Trophoblast cell (in vitro differentiated cells and primary cell): ENCODE measurements at regions not wholly inside any gene's neighbourhood (a gene's known extent, or its start where the extent isn't known, plus 50 kb on each side); places are given as distances from the start of the nearest gene placed in this dataset.

Experiments
- DNase-seq, 2 donors: peaks; one replicate each; pipeline ENCODE4 v3.0.0-alpha.2; 2016
- H2AFZ ChIP-seq: 2 replicates; pipeline ENCODE4 v1.6.1; 2013; ENCODE audit warnings: low read length, moderate library complexity, mild to moderate bottlenecking; ENCODE audit not compliant: insufficient read depth, poor library complexity
- H2AK5ac ChIP-seq: 2 replicates; pipeline ENCODE4 v1.6.1; 2013; ENCODE audit warnings: mild to moderate bottlenecking, low read length
- H2BK120ac ChIP-seq: 2 replicates; pipeline ENCODE4 v1.6.1; 2013; ENCODE audit warnings: low read length, mild to moderate bottlenecking, moderate library complexity; ENCODE audit not compliant: insufficient read depth, poor library complexity
- H2BK12ac ChIP-seq: 2 replicates; pipeline ENCODE4 v1.6.1; 2013; ENCODE audit warnings: mild to moderate bottlenecking, low read length, moderate library complexity
- H2BK5ac ChIP-seq: 2 replicates; pipeline ENCODE4 v1.6.1; 2013; ENCODE audit warnings: low read length, low read depth, moderate library complexity, mild to moderate bottlenecking; ENCODE audit not compliant: poor library complexity
- H3K14ac ChIP-seq: 2 replicates; pipeline ENCODE4 v1.6.1; 2013; ENCODE audit warnings: mild to moderate bottlenecking, low read length
- H3K18ac ChIP-seq: 2 replicates; pipeline ENCODE4 v1.6.1; 2013; ENCODE audit warnings: mild to moderate bottlenecking, low read length
- H3K23ac ChIP-seq: 2 replicates; pipeline ENCODE4 v1.6.1; 2013; ENCODE audit warnings: low read length
- H3K27ac ChIP-seq: 2 replicates; pipeline ENCODE4 v1.5.1; 2013; ENCODE audit warnings: low read depth, mild to moderate bottlenecking, inconsistent platforms, low read length, moderate library complexity
- H3K27me3 ChIP-seq: 2 replicates; pipeline ENCODE4 v1.6.1; 2013; ENCODE audit warnings: inconsistent platforms, mild to moderate bottlenecking, low read length, moderate library complexity; ENCODE audit not compliant: insufficient read depth
- H3K36me3 ChIP-seq, 2 experiments: 1 replicate in 1 of 2; 2 replicates in 1 of 2; pipeline ENCODE4 v1.6.1; 2013; ENCODE audit warnings: low read length in 2 of 2, mild to moderate bottlenecking in 2 of 2, moderate library complexity in 1 of 2; ENCODE audit not compliant: insufficient read depth in 2 of 2, control insufficient read depth in 1 of 2
- H3K4ac ChIP-seq: 2 replicates; pipeline ENCODE4 v1.6.1; 2013; ENCODE audit warnings: low read depth, mild to moderate bottlenecking, low read length, moderate library complexity
- H3K4me1 ChIP-seq, 2 experiments: 1 replicate in 1 of 2; 2 replicates in 1 of 2; pipeline ENCODE4 v1.6.1; 2013; ENCODE audit warnings: low read length in 2 of 2, mild to moderate bottlenecking in 2 of 2, moderate library complexity in 1 of 2; ENCODE audit not compliant: insufficient read depth in 2 of 2, control insufficient read depth in 1 of 2
- H3K4me2 ChIP-seq: 2 replicates; pipeline ENCODE4 v1.6.1; 2013; ENCODE audit warnings: inconsistent platforms, mild to moderate bottlenecking, low read length, moderate library complexity
- H3K4me3 ChIP-seq: 2 replicates; pipeline ENCODE4 v1.5.1; 2013; ENCODE audit warnings: mild to moderate bottlenecking, low read depth, low read length, inconsistent platforms
- H3K79me1 ChIP-seq: one replicate; pipeline ENCODE4 v1.6.1; 2013; ENCODE audit warnings: low read length
- H3K79me2 ChIP-seq: 2 replicates; pipeline ENCODE4 v1.6.1; 2013; ENCODE audit warnings: low read length, mild to moderate bottlenecking; ENCODE audit not compliant: control insufficient read depth, insufficient read depth, poor library complexity
- H3K9ac ChIP-seq: 2 replicates; pipeline ENCODE4 v1.6.1; 2013; ENCODE audit warnings: mild to moderate bottlenecking, low read length
- H3K9me3 ChIP-seq: 2 replicates; pipeline ENCODE4 v1.6.1; 2013; ENCODE audit warnings: low read depth, mild to moderate bottlenecking, control low read depth, inconsistent platforms, low read length; ENCODE audit not compliant: insufficient read depth
- H4K12ac ChIP-seq: 2 replicates; pipeline ENCODE4 v1.6.1; 2013; ENCODE audit warnings: low read depth, mild to moderate bottlenecking, low read length, moderate library complexity
- H4K8ac ChIP-seq: 2 replicates; pipeline ENCODE4 v1.6.1; 2013; ENCODE audit warnings: low read depth, mild to moderate bottlenecking, low read length, moderate library complexity
- H4K91ac ChIP-seq: one replicate; pipeline ENCODE4 v1.6.1; 2013; ENCODE audit warnings: low read depth, mild to moderate bottlenecking, low read length, moderate library complexity
- WGBS: extraction: QIAGEN DNeasy Blood & Tissue Kit; methylation state at CpG from one replicate; pipeline ENCODE4 v1.1.7; 2013; ENCODE audit warnings: missing lambda C conversion rate; ENCODE audit not compliant: insufficient read length, insufficient coverage; ENCODE audit errors: extremely low coverage; 5-methylcytosine and 5-hydroxymethylcytosine counted together

DNA sequence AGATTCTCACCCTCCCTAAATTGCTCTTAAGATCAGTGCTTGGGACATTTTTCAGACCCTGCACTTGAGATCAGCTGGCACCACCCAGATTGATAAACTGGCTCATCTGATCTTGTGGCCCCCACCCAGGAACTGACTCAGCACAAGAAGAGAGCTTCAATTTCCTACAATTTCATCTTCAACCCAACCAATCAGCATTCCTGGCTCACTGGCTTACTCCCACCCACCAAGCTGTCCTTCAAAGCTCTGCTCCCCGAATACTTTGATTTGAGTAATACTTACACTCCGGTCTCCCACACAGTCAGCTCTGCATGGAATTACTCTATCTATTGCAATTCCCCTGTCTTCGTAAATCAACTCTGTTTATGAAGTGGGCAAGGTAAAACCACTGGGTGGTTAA lies 461.9 kb upstream of the RGS18 start:
- H3K14ac ChIP-seq = no peak overlapping the region
- H3K9ac ChIP-seq = no peak overlapping the region
- H3K36me3 ChIP-seq = no peaks in the 10 kb centered on the region
- H3K18ac ChIP-seq = no peak overlapping the region
- no peak overlapping the region for H3K4me2 ChIP-seq
- H3K27me3 ChIP-seq = no peaks in the 10 kb centered on the region
- WGBS = no CpG with 5 or more reads among the region's 3 CpGs
- H2AK5ac ChIP-seq = no peak overlapping the region
- no peak overlapping the region for H3K4ac ChIP-seq
- H3K4me1 ChIP-seq = no peaks in the 10 kb centered on the region
- DNase-seq = no peak
- no peak overlapping the region for H2AFZ ChIP-seq
- H3K4me3 ChIP-seq = no peak overlapping the region
- H3K9me3 ChIP-seq = peaks cover 2% of the 10 kb centered on the region
- H3K23ac ChIP-seq = no peak overlapping the region
- no peaks in the 10 kb centered on the region for H3K79me1 ChIP-seq
- no peak overlapping the region for H4K8ac ChIP-seq
- no peak overlapping the region for H4K12ac ChIP-seq
- no peak overlapping the region for H4K91ac ChIP-seq
- no peak overlapping the region for H3K27ac ChIP-seq
- no peaks in the 10 kb centered on the region for H3K79me2 ChIP-seq
- H2BK120ac ChIP-seq = no peak overlapping the region
- H2BK5ac ChIP-seq = no peak overlapping the region
- no peak overlapping the region for H2BK12ac ChIP-seq

GRCh38 chr1:191697556-191697955 lies 460.7 kb upstream of the RGS18 start:
- Histone ChIP-seq H4K8ac (no peak overlapping the region), H3K9me3 (peaks cover 2% of the 10 kb centered on the region), H3K9ac (no peak overlapping the region), H3K4me1 (no peaks in the 10 kb centered on the region), H3K14ac (no peak overlapping the region), H3K79me1 (no peaks in the 10 kb centered on the region), H4K12ac (no peak overlapping the region), H2AK5ac (no peak overlapping the region), H3K4ac (no peak overlapping the region), H2BK120ac (no peak overlapping the region), H3K4me2 (no peak overlapping the region), H2BK12ac (no peak overlapping the region), H3K36me3 (no peaks in the 10 kb centered on the region), H3K18ac (no peak overlapping the region), H2BK5ac (no peak overlapping the region), H3K27me3 (no peaks in the 10 kb centered on the region), H3K23ac (no peak overlapping the region), H2AFZ (no peak overlapping the region), H3K79me2 (no peaks in the 10 kb centered on the region), H3K27ac (no peak overlapping the region), H4K91ac (no peak overlapping the region), H3K4me3 (no peak overlapping the region)
- no peak for DNase-seq

GRCh38 chr1:191698246-191698645 lies 460.0 kb upstream of the RGS18 start:
- H2AFZ ChIP-seq = no peak overlapping the region
- H3K36me3 ChIP-seq = no peaks in the 10 kb centered on the region
- no peak overlapping the region for H3K4ac ChIP-seq
- H3K79me2 ChIP-seq = no peaks in the 10 kb centered on the region
- no peak overlapping the region for H2AK5ac ChIP-seq
- no peak overlapping the region for H4K8ac ChIP-seq
- H2BK120ac ChIP-seq = no peak overlapping the region
- H3K9me3 ChIP-seq = no peaks in the 10 kb centered on the region
- H2BK5ac ChIP-seq = no peak overlapping the region
- no CpG with 5 or more reads among the region's 1 CpG for WGBS
- no peak overlapping the region for H4K12ac ChIP-seq
- H3K27ac ChIP-seq = no peak overlapping the region
- no peak overlapping the region for H3K23ac ChIP-seq
- no peak overlapping the region for H3K4me3 ChIP-seq
- H3K14ac ChIP-seq = no peak overlapping the region
- no peaks in the 10 kb centered on the region for H3K79me1 ChIP-seq
- H2BK12ac ChIP-seq = no peak overlapping the region
- H3K4me2 ChIP-seq = no peak overlapping the region
- DNase-seq = no peak
- no peak overlapping the region for H4K91ac ChIP-seq
- no peak overlapping the region for H3K18ac ChIP-seq
- H3K4me1 ChIP-seq = no peaks in the 10 kb centered on the region
- no peak overlapping the region for H3K9ac ChIP-seq
- no peaks in the 10 kb centered on the region for H3K27me3 ChIP-seq

DNA sequence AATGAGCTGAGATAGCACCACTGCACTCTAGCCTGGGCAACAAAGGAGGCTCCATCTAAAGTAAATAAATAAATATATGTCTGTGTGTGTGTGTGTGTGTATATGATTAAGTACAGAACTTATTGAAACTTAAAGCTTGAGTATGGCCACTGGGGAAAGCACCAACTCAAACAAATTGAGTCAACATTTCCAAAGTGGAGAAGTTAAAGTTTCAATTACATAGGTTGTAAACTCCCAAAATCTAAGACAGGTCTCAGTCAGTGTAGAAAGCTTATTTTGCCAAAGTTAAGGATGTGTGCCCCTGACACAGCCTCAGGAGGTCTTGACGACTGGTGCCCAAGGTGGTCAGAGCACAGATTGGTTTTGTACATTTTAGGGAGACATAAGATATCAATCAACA lies 458.9 kb upstream of the RGS18 start:
- Histone ChIP-seq H3K4me1 (no peaks in the 10 kb centered on the region), H3K27me3 (no peaks in the 10 kb centered on the region)
- no CpG with 5 or more reads among the region's 1 CpG for WGBS

More for the DNA sequence above, 458.9 kb upstream of the RGS18 start:
- Histone ChIP-seq H2AK5ac (no peak overlapping the region), H2BK120ac (no peak overlapping the region), H4K12ac (no peak overlapping the region), H2AFZ (no peak overlapping the region), H2BK12ac (no peak overlapping the region), H3K36me3 (no peaks in the 10 kb centered on the region), H4K8ac (no peak overlapping the region), H3K9ac (no peak overlapping the region), H3K4me3 (no peak overlapping the region), H4K91ac (no peak overlapping the region), H3K27ac (no peak overlapping the region), H3K79me1 (no peaks in the 10 kb centered on the region), H3K23ac (no peak overlapping the region), H3K4ac (no peak overlapping the region), H3K79me2 (no peaks in the 10 kb centered on the region), H3K18ac (no peak overlapping the region), H3K9me3 (no peaks in the 10 kb centered on the region), H2BK5ac (no peak overlapping the region), H3K4me2 (no peak overlapping the region), H3K14ac (no peak overlapping the region)
- DNase-seq = no peak
